ES-I3 (cell line): ENCODE measurements at regions not wholly inside any gene's neighbourhood (a gene's known extent, or its start where the extent isn't known, plus 50 kb on each side); places are given as distances from the start of the nearest gene placed in this dataset.

Source experiments
- H3K36me3 ChIP-seq: 2 replicates; pipeline ENCODE4 v1.6.1; 2013; ENCODE audit warnings: mild to moderate bottlenecking, low read length, control low read depth, moderate library complexity; ENCODE audit not compliant: insufficient read depth
- H3K4me1 ChIP-seq: 2 replicates; pipeline ENCODE4 v1.6.1; 2013; ENCODE audit warnings: mild to moderate bottlenecking, control low read depth, low read length; ENCODE audit not compliant: insufficient read depth
- H3K9ac ChIP-seq: 2 replicates; pipeline ENCODE4 v1.6.1; 2013; ENCODE audit warnings: low read depth, mild to moderate bottlenecking, low read length, moderate library complexity
- H3K9me3 ChIP-seq: 2 replicates; pipeline ENCODE4 v1.6.1; 2013; ENCODE audit warnings: mild to moderate bottlenecking, low read length, moderate library complexity; ENCODE audit not compliant: control insufficient read depth, insufficient read depth

- H3K9ac ChIP-seq, result no peak overlapping the region
- no peaks in the 10 kb centered on the region for H3K36me3 ChIP-seq
- no peaks in the 10 kb centered on the region for H3K9me3 ChIP-seq
- peaks cover 5% of the 10 kb centered on the region; the same call in 1 of the 2 replicates for H3K4me1 ChIP-seq
These were observed 1716.4 kb downstream of the EFNA5 start for GRCh38 chr5:105954341-105954740.

GRCh38 chr5:105953616-105954015 lies 1717.1 kb downstream of the EFNA5 start:
- Histone ChIP-seq H3K9me3 (no peaks in the 10 kb centered on the region), H3K9ac (no peak overlapping the region), H3K4me1 (peaks cover 5% of the 10 kb centered on the region; the same call in 1 of the 2 replicates), H3K36me3 (no peaks in the 10 kb centered on the region)

- Histone ChIP-seq H3K4me1 (peaks cover 5% of the 10 kb centered on the region; the same call in 1 of the 2 replicates), H3K9me3 (no peaks in the 10 kb centered on the region), H3K36me3 (no peaks in the 10 kb centered on the region), H3K9ac (no peak overlapping the region)
These were observed 1717.9 kb downstream of the EFNA5 start for GRCh38 chr5:105952875-105953274.

- H3K36me3 ChIP-seq, result no peaks in the 10 kb centered on the region
- no peak overlapping the region for H3K9ac ChIP-seq
- no peaks in the 10 kb centered on the region for H3K9me3 ChIP-seq
- H3K4me1 ChIP-seq, result no peaks in the 10 kb centered on the region
These were observed 1723.3 kb downstream of the EFNA5 start for GRCh38 chr5:105947461-105947860.

GRCh38 chr5:105945203-105945972 lies 1725.3 kb downstream of the EFNA5 start:
- Histone ChIP-seq H3K4me1 (no peaks in the 10 kb centered on the region), H3K36me3 (no peaks in the 10 kb centered on the region), H3K9ac (no peak overlapping the region), H3K9me3 (no peaks in the 10 kb centered on the region)

GRCh38 chr5:105940181-105940580 lies 1730.6 kb downstream of the EFNA5 start:
- H3K9ac ChIP-seq, result no peak overlapping the region
- no peaks in the 10 kb centered on the region; the same call in none of the 2 replicates for H3K9me3 ChIP-seq
- H3K36me3 ChIP-seq, result no peaks in the 10 kb centered on the region
- H3K4me1 ChIP-seq, result no peaks in the 10 kb centered on the region

DNA sequence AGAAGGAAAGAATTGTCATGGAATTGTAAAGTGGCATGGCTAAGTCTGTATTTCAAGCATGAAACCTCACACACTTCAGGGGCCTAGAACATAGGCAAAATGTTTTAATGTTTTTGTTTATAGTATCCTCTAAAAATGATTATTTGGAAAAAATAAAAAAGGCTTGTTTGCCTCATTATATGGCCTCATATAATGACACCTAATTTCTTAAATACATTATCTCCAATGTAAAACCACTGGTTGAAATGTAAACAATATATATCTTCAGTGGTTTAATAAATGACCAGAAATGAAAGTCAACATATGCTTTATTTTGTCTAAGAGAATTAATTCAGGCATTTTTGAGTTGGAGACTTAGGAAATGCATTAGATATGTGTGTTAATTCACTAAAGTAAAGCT lies 1736.6 kb downstream of the EFNA5 start:
- Histone ChIP-seq H3K9me3 (no peaks in the 10 kb centered on the region; the same call in none of the 2 replicates), H3K4me1 (peaks cover 6% of the 10 kb centered on the region; the same call in 1 of the 2 replicates), H3K36me3 (no peaks in the 10 kb centered on the region), H3K9ac (no peak overlapping the region)

DNA sequence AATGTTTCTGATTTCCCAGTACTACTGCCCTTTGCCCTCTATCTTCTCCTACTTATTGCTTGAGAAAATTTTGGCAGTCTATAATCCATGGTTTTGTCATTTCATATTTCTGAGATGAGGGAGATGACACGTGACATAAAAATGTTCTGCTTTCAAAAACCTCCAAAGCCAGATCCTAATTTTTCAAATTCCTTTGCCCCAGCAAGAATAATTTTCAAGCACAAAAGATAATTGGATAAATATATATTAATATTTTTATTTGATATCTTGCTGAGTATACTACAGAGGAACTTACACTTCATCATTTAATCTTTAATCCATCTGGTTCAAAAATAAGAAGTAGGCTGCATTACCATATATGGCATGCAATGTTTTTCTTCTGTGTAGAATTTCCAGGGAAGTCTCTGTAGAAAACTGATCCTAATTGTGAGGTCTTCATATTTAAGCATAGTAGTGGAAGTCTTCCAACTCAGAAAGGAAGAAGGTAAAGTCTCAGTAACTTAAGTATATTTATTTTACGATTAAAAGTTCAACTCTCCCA lies 1738.8 kb downstream of the EFNA5 start:
- Histone ChIP-seq H3K9me3 (no peaks in the 10 kb centered on the region), H3K4me1 (peaks cover 6% of the 10 kb centered on the region; the same call in 1 of the 2 replicates), H3K36me3 (no peaks in the 10 kb centered on the region), H3K9ac (no peak overlapping the region)

DNA sequence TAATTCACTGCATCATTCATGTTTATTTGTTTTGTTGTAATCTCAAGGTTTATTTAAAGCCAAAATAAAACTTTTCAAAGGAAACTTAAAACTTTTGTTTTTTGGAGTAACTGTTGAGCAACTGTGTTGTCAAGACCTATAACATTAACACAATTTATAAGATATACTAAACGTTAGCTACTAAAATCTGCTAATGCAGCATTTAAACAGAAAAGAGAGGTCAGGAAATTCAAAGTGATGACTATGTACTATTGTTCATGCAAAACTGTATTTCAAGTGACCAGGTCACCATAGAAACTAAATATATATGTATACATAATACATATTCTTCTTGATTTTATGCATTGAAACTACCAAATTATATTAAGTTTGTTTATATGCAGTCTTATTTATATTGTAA lies 1740.9 kb downstream of the EFNA5 start:
- Histone ChIP-seq H3K9me3 (no peaks in the 10 kb centered on the region), H3K9ac (no peak overlapping the region), H3K4me1 (peaks cover 6% of the 10 kb centered on the region; the same call in 1 of the 2 replicates), H3K36me3 (no peaks in the 10 kb centered on the region)

DNA sequence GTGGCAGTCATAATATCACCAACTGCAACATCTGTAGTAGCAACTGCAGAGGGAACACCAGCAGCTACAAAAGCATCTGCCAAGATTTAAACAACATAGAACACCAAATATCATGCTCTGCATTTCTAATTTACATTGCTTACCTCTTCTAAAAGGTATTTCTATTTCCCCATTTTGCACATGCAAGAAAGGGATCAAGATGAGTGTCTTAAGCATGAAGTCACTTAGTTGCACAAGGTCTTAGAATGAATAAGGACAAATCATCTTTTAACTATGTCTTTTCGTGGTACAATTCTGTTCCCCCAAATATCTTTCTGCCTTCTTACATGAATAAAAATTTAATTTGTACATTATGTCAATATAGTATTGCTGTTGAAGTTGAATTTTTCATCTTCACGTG lies 1746.4 kb downstream of the EFNA5 start:
- H3K9ac ChIP-seq, result no peak overlapping the region
- H3K36me3 ChIP-seq, result no peaks in the 10 kb centered on the region
- no peaks in the 10 kb centered on the region for H3K9me3 ChIP-seq
- no peaks in the 10 kb centered on the region; the same call in 1 of the 2 replicates for H3K4me1 ChIP-seq

DNA sequence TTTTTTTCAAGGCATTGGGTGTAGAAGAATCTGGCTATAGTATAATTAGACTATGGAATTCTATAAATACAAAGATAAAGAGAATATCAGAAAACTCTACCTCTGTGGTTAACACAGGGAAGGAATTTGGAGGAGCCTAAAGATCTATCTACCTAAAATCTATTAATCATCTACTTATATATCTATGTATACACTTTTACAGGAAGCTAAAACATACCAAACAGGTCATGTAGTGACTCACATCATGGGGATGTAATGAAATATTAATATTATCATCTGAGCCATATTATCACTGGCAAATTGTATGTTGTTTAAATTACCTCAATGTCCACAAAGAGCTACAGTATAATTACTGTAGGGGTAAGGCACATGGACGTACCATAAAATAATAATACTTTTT lies 1748.2 kb downstream of the EFNA5 start:
- Histone ChIP-seq H3K4me1 (no peaks in the 10 kb centered on the region; the same call in 1 of the 2 replicates), H3K9me3 (no peaks in the 10 kb centered on the region), H3K36me3 (no peaks in the 10 kb centered on the region), H3K9ac (no peak overlapping the region)

GRCh38 chr5:105922080-105922479 lies 1748.7 kb downstream of the EFNA5 start:
- Histone ChIP-seq H3K36me3 (no peaks in the 10 kb centered on the region), H3K4me1 (no peaks in the 10 kb centered on the region; the same call in 1 of the 2 replicates), H3K9me3 (no peaks in the 10 kb centered on the region), H3K9ac (no peak overlapping the region)

- no peaks in the 10 kb centered on the region for H3K4me1 ChIP-seq
- H3K36me3 ChIP-seq, result no peaks in the 10 kb centered on the region
- no peak overlapping the region for H3K9ac ChIP-seq
- no peaks in the 10 kb centered on the region for H3K9me3 ChIP-seq
These were observed 1753.5 kb downstream of the EFNA5 start for GRCh38 chr5:105917189-105917588.

- Histone ChIP-seq H3K4me1 (no peaks in the 10 kb centered on the region), H3K9ac (no peak overlapping the region), H3K9me3 (no peaks in the 10 kb centered on the region)
These were observed 1763.7 kb downstream of the EFNA5 start for GRCh38 chr5:105907016-105907415.

DNA sequence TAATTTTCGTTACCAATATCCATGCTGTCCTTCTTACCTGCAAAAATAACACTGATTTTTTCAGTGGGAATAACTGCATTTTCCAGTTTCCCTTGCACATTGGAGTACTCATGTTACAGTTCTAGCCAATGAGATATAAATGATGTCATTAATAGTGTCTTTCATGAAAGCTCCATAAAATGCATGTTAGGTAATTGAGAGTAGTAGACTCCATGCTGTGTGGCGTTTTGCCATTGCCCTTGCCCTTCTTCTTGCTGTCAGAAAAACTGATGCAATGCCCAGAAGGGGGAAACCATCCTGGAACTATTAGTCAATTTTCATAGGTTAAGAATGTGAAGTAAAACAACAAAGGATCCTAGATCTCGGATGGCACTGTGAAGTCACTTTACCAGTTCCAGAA lies 1765.3 kb downstream of the EFNA5 start:
- H3K9me3 ChIP-seq, result no peaks in the 10 kb centered on the region
- H3K9ac ChIP-seq, result no peak overlapping the region
- no peaks in the 10 kb centered on the region for H3K4me1 ChIP-seq
- no peaks in the 10 kb centered on the region for H3K36me3 ChIP-seq

More at GRCh38 chr5:105907016-105907415, 1763.7 kb downstream of the EFNA5 start:
- no peaks in the 10 kb centered on the region for H3K36me3 ChIP-seq
